ENCODE measurements at regions not wholly inside any gene's neighbourhood (a gene's known extent, or its start where the extent isn't known, plus 50 kb on each side); places are given as distances from the start of the nearest gene placed in this dataset.

DNA sequence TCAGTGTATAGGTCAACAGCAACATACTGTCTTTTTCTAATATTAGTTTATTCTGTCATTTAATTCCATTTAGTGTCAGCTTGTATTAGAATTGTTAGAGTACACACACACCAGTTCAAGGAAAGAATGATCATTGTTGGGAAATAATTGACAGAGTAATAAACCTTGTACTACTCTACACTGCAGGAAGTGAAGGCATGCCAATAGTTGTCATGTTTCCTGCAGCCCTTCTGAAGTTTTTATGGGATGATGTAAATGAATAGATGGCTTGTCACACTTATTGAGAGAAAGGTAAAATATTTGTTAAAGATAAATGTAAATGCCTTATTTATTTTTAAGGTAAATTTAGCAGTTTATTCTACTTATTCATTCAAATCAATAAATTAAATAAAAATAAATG, 306.9 kb upstream of the KLHL1 start:
- Histone ChIP-seq H4K91ac (ENCODE audit: insufficient read length, low read depth, low read length) (no peak overlapping the region), H2BK15ac (ENCODE audit: low read depth, low read length) (no peak overlapping the region), H3K4me2 (ENCODE audit: insufficient read depth, insufficient read length, low read length) (no peak overlapping the region), H3K23me2 (ENCODE audit: insufficient read length, low read depth, low read length, poor library complexity, severe bottlenecking) (no peaks in the 10 kb centered on the region), H3T11ph (ENCODE audit: low read length) (no peak overlapping the region), H3K4me1 (ENCODE audit: insufficient read depth, low read length) (no peaks in the 10 kb centered on the region), H3K14ac (ENCODE audit: insufficient read depth, low read length) (no peak overlapping the region), H2BK120ac (ENCODE audit: low read depth, low read length, poor library complexity, severe bottlenecking) (no peak overlapping the region), H4K8ac (replicated peaks; ENCODE audit: insufficient read length, low read depth, low read length) (no peak overlapping the region), H3K9me3 (ENCODE audit: control insufficient read depth, low read depth, low read length) (no peaks in the 10 kb centered on the region), H3K56ac (ENCODE audit: insufficient read length, low read depth, low read length) (no peak overlapping the region), H2AK5ac (ENCODE audit: insufficient read length, low read length) (no peak overlapping the region), H2BK5ac (ENCODE audit: insufficient read length, low read length) (no peak overlapping the region), H3K79me1 (ENCODE audit: insufficient read depth, low read depth, low read length, poor library complexity, severe bottlenecking) (no peaks in the 10 kb centered on the region), H2BK20ac (ENCODE audit: low read depth, low read length, poor library complexity, severe bottlenecking) (no peak overlapping the region), H3K4ac (ENCODE audit: low read depth, low read length) (no peak overlapping the region), H2AFZ (ENCODE audit: low read length) (no peak overlapping the region), H2BK12ac (ENCODE audit: insufficient read length, low read depth, low read length) (no peak overlapping the region), H3K23ac (ENCODE audit: insufficient read length, low read depth, low read length) (no peak overlapping the region), H4K20me1 (ENCODE audit: control insufficient read depth, insufficient read depth, insufficient read length) (no peaks in the 10 kb centered on the region), H3K18ac (ENCODE audit: insufficient read length, low read depth, low read length) (no peak overlapping the region), H3K27ac (ENCODE audit: insufficient read length, low read depth, low read length) (no peak overlapping the region), H4K5ac (ENCODE audit: insufficient read length, low read depth, low read length) (no peak overlapping the region), H3K9ac (ENCODE audit: extremely low read depth, insufficient read length, low read length) (no peak overlapping the region), H3K79me2 (ENCODE audit: insufficient read depth, low read length) (no peaks in the 10 kb centered on the region), H3K27me3 (ENCODE audit: insufficient read depth, low read length) (no peaks in the 10 kb centered on the region)
- Mint-ChIP-seq H3K4me1 (no peaks in the 10 kb centered on the region), H3K27ac (no peak overlapping the region), H3K9me3 (no peaks in the 10 kb centered on the region), H3K4me3 (no peak overlapping the region), H3K36me3 (ENCODE audit: insufficient read depth in 1 of 3, low read depth in 3 of 3) (no peaks in the 10 kb centered on the region), H3K27me3 (ENCODE audit: low read depth) (no peaks in the 10 kb centered on the region)
- TF ChIP-seq, protein P1, sequence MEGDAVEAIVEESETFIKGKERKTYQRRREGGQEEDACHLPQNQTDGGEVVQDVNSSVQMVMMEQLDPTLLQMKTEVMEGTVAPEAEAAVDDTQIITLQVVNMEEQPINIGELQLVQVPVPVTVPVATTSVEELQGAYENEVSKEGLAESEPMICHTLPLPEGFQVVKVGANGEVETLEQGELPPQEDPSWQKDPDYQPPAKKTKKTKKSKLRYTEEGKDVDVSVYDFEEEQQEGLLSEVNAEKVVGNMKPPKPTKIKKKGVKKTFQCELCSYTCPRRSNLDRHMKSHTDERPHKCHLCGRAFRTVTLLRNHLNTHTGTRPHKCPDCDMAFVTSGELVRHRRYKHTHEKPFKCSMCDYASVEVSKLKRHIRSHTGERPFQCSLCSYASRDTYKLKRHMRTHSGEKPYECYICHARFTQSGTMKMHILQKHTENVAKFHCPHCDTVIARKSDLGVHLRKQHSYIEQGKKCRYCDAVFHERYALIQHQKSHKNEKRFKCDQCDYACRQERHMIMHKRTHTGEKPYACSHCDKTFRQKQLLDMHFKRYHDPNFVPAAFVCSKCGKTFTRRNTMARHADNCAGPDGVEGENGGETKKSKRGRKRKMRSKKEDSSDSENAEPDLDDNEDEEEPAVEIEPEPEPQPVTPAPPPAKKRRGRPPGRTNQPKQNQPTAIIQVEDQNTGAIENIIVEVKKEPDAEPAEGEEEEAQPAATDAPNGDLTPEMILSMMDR (conservative IDR thresholded peaks at IDR 0.05): no peak
- DNase-seq: no peak
